Hematopoietic multipotent progenitor cell treated with erythropoietin and hydrocortisone succinate and interleukin-3 and kit ligand, for 4 days (in vitro differentiated cells): ENCODE measurements at regions not wholly inside any gene's neighbourhood (a gene's known extent, or its start where the extent isn't known, plus 50 kb on each side); places are given as distances from the start of the nearest gene placed in this dataset.
A peak's percentile ranks its signal among the peaks of the same experiment; 100 is the strongest.
"Not testable (repeated sequence)": the region's sequence is repeated elsewhere in the genome, so short reads cannot be mapped to it uniquely, and the experiment has no call there.

Experiments used
- DNase-seq: peaks from one replicate; pipeline ENCODE4 v3.0.0-alpha.2; 2015

GRCh38 chr3:17872457-17872856 lies 130.0 kb upstream of the TBC1D5 start:
- DNase-seq: no peak

DNA sequence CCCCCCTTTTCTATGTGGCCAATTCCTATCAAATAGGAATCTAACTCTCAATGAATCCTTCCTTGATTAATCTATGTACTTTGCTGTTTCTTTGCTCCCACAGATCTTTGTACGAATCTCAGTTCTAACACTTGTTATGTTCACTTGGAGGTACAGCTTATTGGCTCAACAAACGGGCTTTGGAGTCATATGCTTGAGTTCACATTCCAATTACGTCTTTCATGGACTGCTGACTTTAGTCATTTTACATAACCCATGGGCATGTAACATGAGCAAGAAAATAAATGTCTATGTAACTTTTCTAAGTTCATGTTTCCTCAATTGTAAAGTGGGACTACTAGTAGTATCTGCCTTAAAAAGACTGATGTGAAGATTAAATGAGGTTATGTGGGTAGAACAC lies 123.2 kb upstream of the TBC1D5 start:
- DNase-seq: no peak

- DNase-seq: no peak
Measured at GRCh38 chr3:17861476-17861875, 119.0 kb upstream of the TBC1D5 start.

DNA sequence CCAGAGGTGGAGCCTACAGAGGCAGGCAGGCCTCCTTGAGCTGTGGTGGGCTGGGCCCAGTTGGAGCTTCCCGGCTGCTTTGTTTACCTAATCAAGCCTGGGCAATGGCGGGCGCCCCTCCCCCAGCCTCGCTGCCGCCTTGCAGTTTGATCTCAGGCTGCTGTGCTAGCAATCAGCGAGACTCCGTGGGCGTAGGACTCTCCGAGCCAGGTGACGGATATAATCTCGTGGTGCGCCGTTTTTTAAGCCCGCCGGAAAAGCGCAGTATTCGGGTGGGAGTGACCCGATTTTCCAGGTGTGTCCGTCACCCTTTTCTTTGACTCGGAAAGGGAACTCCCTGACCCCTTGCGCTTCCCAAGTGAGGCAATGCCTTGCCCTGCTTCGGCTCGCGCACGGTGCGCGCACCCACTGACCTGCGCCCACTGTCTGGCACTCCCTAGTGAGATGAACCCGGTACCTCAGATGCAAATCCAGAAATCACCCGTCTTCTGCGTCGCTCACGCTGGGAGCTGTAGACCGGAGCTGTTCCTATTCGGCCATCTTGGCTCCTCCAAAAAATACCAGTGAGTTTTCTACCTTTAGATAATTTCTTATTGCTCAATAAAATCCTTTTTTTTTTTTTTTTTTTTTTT lies 118.5 kb upstream of the TBC1D5 start:
- DNase-seq: not testable (repeated sequence)

DNA sequence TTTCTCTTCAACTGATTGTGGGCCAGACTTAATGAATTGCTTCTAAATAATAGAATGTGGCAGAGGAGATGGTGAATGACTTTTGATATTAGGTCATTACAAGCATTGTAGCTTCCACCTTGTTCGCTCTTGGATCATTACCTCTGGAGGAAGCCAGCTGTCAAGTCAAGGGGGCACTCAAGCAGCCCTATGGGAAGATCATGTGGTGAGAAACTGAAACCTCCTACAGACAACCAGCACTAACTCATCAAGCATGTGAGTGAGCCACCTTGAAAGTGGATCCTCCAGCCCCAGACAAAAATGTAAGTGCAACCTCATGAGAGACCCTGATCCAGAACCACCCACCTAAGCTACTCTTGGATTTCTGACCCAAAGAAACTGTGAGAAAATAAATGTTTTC lies 109.8 kb upstream of the TBC1D5 start:
- no peak for DNase-seq

DNA sequence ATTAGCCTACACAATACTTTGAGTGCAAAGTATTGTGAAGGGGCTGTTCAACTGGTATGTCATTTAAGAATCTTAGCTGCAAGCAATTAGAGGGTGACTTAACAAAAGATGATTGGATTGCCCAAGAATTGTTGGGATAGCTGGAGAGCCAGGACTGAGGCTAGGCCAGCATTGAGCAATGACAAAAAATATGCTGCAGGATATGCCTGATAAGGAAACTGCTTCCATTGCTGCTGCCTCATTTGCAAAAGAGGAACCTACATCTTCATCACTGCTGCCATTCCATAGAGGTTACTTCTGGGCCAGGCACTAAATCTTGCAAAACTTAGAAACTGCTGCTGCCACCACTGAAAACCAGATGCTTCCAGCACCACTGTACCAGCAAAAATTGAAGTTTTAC lies 108.0 kb upstream of the TBC1D5 start:
- DNase-seq: peak; percentile 75

DNA sequence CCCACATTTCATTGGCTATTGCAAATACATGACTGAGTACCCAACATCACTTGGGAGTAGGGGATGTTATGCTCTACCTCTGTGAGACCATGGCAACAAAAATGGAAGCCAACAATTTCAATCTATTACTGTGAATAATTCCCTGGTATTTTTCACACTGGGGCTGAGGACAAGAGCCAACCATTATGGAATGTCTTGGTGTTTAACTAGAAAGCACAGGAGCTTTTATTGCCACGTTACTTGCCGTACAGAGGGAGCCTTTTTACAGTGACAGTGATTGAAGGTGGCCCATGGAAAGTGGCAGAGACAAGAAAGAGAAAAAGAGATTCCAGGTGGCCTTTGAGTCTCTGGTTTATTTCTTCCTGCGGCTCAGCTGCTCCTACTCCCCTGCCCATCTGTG lies 105.7 kb upstream of the TBC1D5 start:
- no peak for DNase-seq

DNA sequence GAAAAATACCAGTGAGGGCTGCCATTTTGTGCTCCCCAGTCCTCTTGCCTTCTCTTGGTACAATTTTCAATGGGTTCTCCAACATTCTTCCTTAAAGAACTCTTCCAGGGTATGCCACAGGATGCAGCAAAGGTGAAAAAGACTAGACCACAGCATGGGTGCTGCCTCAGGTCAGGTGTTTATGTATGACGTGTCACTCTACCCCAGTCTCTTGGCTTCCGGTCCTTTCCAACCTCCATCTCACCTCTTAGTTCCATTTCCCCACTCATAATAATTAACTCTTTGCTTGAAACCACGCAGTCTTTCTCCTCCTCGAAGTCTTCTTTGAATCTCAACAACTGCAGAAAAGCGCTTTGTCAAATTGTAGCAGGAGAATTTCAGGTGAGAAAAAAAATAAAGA lies 104.7 kb upstream of the TBC1D5 start:
- no peak for DNase-seq

DNA sequence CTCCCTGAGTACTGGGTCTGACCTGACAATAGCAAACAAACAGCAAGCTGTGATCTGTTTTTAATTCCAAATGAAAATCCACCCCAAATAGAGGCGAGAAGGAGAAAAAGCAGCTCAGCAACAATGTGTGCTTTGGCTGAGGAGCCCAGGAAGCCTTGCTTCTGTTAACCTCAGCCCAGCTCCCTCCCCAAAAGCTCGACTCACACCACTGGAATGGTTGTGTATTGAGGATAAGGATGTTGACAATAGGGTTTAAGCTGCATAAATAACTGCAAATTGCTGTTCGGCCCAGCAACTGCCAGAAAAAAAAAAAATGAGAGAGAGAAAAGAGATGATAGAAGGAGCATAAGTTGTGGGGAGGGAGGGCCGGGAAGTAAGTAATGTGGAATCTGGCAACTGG lies 104.0 kb upstream of the TBC1D5 start:
- DNase-seq: no peak

DNA sequence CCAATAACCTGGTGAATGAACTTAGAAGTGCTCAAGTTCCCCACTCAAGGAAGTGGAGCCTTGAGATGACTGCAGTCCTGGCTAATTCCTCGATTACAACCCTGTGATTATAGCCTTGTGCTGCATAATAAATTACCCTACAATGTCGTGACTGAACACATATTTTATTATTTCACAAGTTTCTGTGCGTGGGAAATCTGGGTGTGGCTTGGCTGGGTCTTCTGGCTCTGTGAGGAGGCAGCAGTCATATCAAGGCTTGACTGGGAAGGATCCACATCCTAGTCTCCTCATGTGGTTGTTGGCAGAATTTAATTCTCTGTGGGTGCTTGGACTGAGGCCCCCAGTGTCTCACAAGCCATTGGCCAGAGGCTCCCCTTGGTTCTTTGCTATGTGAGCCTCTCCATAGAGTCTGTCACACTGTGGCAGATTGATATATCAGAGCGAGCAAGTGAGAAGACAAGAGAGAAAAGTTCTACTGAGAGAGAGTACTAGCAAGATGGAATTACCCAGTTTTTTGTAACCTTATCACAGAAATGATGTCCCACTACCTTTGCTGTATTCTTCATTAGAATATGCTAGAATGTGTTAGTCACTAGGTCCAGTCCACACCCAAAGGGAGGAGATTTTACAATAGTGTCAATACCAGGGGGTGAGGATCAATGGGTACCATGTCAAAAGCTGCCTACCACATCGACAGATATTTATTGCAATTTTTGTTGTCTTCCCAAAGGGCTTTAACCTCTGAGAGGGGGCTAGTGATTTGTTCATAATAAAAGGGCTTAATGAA lies 102.8 kb upstream of the TBC1D5 start:
- no peak for DNase-seq

GRCh38 chr3:17844236-17844635 lies 101.8 kb upstream of the TBC1D5 start:
- DNase-seq: no peak

DNA sequence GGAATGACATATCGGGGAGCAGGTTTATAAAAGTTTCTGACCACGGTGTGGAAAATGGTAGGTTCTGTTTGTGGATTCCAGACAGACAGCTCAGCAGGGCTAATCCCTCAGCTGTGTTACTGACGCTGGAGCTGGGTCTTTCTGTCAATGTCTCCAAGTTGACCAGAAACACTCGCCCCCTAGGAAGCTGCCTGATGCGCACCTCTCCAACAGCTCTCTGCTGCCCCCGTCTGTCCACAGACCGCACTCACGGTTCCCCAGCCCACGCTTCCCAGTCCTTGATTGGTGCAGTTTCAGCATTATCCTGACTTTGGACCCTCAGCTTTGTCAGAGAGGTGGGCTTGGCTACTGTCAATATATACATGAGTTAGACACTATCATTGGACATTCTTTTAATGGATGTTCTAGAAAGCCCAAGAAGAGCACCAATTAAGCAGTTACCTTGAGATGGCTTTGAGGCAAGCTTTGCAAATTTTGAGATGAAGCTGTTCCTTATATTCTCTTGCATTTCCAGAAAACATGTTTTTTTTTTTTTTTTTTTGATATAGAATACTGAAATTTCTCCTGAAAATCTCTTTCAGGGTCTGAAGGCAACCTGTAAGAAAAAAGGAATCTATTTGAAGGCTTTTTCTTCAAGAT lies 98.9 kb upstream of the TBC1D5 start:
- DNase-seq: peak; percentile 87

DNA sequence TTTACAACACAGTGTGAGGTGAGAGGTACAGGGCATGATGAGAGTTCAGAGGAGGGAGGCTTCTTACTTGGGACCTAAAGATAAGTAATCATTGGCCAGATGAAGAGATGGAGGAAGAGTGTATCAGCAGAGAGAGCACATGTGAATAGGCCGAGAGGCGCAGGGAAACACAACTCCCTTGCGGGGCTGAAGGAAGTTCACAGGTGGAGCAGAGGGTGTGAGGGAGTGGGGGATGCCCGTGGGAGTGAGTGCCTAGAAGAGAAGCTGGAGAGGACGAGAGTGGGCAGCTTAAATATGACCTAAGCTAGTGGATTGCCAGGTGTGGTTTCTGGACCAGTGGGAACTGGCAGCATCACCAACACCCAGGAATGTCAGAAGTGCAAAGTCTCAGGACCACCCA lies 98.2 kb upstream of the TBC1D5 start:
- DNase-seq: no peak

GRCh38 chr3:17840126-17840525 lies 97.7 kb upstream of the TBC1D5 start:
- peak; percentile 4 for DNase-seq

DNA sequence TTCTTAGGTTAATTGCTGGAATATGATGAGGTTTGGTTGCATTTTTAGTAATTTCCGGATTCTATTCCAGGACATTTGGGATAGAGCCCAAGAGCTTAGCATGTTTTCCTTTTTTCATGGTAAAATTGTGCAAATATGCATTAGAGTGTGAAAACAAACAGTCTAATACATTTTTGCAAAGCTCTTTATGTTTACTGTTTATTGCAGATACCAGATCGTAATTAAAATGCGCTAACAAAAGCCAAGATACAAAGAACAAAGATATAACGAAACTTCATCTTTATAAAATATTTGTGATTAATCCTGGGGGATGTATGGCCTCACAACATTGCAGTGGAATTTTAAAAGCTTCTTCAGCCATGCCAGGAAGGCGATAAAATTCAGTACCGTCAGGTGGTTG lies 94.5 kb upstream of the TBC1D5 start:
- no peak for DNase-seq

DNA sequence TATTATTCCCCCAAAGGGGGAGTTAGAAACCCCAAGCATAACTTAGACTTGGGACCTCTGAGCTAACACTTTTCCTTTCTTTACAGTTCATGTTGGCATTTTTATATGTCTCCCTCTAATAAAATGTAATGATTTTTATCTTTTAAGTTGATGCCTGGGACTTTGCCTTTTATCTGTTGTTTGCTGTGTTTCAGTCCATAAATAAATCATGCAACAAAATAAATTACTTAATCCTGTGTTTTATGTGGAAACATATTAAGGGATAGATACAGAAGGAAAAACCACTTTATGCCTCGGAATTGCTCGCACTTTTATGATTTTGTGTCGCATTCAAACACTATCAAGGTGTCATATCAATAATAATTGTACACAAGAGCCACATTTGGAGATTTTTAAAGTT lies 93.7 kb upstream of the TBC1D5 start:
- no peak for DNase-seq

DNA sequence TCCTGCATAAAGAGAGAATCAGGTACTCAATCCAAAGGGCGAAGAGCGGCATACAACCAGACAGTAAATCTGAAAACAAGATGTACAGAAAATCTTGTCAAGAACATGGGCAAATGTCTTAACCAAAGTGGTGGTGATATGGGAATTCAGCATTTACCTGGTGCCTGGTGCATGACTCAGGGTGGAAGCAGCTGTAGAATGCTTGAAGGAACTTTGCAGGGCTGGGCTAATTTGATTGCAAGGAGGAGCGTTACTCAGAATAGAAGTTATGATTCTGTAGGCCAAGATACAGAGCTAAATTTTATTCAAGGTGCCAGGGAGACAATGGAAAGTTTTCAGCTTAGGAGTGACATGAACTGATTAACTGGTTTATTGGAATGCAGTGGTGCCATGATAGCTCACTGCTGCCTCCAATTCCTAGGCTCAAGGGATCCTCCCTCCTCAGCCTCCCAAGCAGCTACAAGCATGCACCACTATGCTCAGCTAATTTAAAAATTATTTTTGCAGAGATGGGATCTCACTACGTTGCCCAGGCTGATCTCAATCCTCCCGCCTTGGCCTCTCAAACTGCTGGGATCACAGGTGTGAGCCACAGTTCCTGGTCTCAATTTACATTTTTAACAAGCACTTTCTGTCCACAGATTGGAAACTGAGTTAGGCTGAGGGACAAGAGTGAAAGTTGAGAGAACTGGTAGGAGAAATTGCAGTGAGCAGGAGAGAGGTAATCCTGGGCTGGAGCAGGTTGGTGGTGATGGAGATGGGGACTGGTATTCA lies 91.5 kb upstream of the TBC1D5 start:
- DNase-seq: no peak

DNA sequence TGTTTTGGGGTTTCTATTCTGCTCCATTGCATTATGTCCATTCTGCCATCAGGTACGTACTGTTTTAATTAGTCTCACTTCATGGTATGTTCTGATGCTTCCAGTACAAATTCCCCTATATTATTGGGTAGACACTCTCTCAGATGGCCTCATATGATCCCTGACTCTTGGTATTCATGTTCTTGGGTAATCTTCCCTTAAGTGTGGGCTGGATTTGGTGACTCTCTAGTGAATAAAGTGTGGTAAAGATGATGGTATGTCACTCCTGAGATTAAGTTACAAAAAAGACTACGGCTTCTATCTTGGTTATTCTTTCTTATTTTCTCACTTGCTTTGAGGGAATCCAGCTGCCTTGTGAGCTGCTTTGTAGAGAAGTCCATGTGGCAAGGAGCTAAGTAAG lies 89.6 kb upstream of the TBC1D5 start:
- no peak for DNase-seq

DNA sequence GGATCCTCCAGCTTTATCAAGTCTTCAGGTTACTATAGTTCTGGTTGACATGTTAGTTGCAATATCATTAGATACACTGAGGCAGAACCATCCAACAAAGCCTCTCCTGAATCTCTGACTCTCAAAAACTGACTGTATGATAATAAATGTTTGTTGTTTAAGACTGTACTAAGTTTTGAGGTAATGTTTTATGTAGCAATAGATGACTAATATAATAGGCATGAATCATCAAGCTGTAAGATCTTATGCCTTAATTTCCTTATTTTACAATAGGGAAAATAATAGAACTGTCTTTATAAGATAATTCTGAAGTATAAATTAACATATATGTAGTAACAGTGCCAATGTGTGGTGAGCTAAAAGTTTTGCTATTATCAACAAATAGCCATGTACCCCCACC lies 88.9 kb upstream of the TBC1D5 start:
- DNase-seq: no peak

DNA sequence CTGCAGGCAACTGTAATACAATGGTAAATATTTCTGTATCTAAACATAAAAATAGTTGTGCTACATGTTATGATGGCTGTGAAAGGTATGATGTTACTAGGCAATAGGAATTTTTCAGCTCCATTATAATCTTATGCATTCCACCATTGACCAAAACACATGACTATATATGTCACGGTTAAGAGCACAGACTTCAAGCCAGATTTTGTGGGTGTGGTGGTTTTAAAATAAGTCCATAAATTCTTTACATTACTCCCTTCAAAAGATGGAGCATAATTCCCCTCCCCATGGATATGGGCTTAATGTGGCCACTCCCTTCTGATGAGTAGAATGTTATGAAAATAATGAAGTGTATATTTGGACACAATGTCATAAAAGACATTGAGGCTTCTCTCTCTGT lies 88.4 kb upstream of the TBC1D5 start:
- DNase-seq: no peak

DNA sequence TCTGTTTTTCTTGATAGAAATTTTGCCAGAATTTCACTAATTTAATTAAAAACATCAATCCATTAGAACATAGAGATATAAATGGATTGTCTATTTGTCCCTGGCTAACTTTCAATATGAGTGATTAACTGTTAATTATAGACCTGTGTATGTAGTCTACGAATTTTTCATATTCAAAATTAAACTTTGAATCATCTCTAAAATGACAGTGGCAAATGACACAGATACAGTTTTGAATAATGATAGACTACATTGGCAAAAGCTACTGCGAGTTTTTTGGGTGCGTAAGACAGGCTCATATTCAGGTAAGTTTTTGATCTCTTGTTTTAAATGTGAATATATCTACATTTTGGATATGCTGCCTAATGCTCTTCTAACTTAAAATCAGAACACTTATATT lies 86.0 kb upstream of the TBC1D5 start:
- no peak for DNase-seq

DNA sequence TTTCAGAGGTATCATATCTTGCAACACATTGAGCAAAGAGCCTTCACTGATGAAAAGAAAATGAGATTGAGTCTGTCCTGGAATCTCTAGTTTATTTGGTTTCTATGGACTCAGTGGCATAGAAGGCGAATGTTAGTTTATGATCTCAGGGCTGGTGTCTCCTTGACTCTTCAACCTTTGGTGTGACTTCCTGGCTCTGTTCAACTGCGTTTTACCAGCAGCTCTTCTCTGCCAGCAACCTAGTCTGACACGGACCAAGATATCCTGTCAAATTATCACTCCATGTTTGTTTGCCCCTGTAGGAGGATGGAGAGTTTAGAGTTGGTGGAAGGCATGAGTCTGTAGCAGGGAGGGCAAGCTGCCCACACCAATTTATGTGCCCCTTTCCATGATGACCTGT lies 82.9 kb upstream of the TBC1D5 start:
- no peak for DNase-seq

DNA sequence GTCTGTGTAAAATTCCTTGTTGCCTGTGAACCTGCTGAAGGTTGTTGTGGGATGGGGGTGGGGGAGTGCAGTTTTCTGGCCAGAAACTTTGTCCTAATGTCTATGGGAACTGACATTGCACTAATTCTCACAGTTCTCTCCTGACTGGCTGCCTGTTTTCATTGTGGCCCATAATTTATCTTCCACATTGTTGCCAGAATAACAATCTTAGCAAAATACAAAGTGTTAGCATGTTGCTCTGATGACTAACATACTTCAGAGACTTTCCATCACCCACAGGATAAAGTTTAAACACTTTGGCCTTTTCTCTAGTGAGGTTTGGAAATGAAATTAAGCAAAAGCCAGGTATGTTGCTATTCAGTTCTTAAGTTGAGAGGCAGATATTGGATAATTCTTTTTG lies 81.4 kb upstream of the TBC1D5 start:
- DNase-seq: no peak

DNA sequence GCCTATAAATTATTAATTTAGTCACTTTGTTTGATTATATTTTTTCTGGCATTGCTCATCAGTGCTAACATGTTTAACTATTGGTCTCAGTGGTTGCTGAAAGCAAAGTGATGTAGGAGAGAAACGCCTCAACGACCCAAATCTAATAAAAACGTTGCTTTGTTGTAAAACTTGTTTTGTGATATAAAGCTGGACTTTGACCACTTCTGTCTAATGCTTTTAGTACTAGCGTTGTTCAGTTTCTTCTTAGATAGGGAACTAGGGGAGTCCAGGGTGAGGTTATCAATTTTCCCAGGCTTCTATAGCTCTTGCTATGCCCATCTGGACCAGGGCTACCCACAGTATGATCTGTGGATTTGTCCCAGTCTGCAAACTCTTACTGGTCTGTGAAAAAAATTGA lies 80.6 kb upstream of the TBC1D5 start:
- DNase-seq: no peak
